ENCODE measurements at regions not wholly inside any gene's neighbourhood (a gene's known extent, or its start where the extent isn't known, plus 50 kb on each side); places are given as distances from the start of the nearest gene placed in this dataset.

GRCh38 chr10:88111294-88111693 is 247.9 kb downstream of the PTEN start (continued):
- TF ChIP-seq, protein P1, sequence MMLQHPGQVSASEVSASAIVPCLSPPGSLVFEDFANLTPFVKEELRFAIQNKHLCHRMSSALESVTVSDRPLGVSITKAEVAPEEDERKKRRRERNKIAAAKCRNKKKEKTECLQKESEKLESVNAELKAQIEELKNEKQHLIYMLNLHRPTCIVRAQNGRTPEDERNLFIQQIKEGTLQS (IDR thresholded peaks at IDR 0.05; ENCODE audit: borderline replicate concordance, extremely low read depth, low read depth, low read length) = no peak
- TF ChIP-seq, protein P2, sequence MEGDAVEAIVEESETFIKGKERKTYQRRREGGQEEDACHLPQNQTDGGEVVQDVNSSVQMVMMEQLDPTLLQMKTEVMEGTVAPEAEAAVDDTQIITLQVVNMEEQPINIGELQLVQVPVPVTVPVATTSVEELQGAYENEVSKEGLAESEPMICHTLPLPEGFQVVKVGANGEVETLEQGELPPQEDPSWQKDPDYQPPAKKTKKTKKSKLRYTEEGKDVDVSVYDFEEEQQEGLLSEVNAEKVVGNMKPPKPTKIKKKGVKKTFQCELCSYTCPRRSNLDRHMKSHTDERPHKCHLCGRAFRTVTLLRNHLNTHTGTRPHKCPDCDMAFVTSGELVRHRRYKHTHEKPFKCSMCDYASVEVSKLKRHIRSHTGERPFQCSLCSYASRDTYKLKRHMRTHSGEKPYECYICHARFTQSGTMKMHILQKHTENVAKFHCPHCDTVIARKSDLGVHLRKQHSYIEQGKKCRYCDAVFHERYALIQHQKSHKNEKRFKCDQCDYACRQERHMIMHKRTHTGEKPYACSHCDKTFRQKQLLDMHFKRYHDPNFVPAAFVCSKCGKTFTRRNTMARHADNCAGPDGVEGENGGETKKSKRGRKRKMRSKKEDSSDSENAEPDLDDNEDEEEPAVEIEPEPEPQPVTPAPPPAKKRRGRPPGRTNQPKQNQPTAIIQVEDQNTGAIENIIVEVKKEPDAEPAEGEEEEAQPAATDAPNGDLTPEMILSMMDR (IDR thresholded peaks at IDR 0.05 in 2 of 3, conservative IDR thresholded peaks at IDR 0.05 in 1 of 3; ENCODE audit: control insufficient read depth in 2 of 3, extremely low read depth in 1 of 3, insufficient read depth in 1 of 3, low read depth in 3 of 3, low read length in 3 of 3) = no peak

GRCh38 chr10:88113232-88113631 is 249.8 kb downstream of the PTEN start:
- no peaks in the 10 kb centered on the region for H4K20me1 ChIP-seq (ENCODE audit: control insufficient read depth, insufficient read depth)
- H3K9me3 ChIP-seq (replicated peaks; ENCODE audit: control insufficient read depth, insufficient read depth, low read length) = no peaks in the 10 kb centered on the region; the same call in 2 of the 3 replicates
- BruUV-seq (replicated peaks) = no TSS peak
- peak overlapping the region; percentile 86 for H3K27ac ChIP-seq (ENCODE audit: control insufficient read depth, insufficient read depth)
- SMC1A ChIA-PET (ENCODE audit: uncharacterized antibody, unreplicated experiment) = interaction anchor here (1.0 to 14.9 kb wide), 17 partner anchors 10 to 580 kb away, joined by 3 to 229 read pairs (median 6); partner anchors contain the start of genes KLLN and PTEN
- no peak overlapping the region for H3K4me3 ChIP-seq
- no peaks in the 10 kb centered on the region for H3K36me3 ChIP-seq (ENCODE audit: control insufficient read depth in 2 of 2, insufficient read depth in 2 of 2, low read length in 1 of 2)
- H3K79me2 ChIP-seq (ENCODE audit: control insufficient read depth, insufficient read depth, low read length) = no peaks in the 10 kb centered on the region; the same call in 1 of the 2 replicates
- WGBS (ENCODE audit: insufficient coverage, insufficient replicate concordance, low lambda C conversion rate, missing lambda C conversion rate) = 12% methylated on average over 1 of the region's 1 CpG
- H3K4me2 ChIP-seq (ENCODE audit: control insufficient read depth, insufficient read depth) = peak overlapping the region; percentile 76
- in situ Hi-C loops (cut with MboI) = loop anchor here (5.0 kb wide), 1 partner anchor 251 kb away; the partner anchor contains the start of genes KLLN and PTEN
- intact Hi-C loops (cut with micrococcal nuclease; ENCODE audit: unreplicated experiment) = loop anchor here (1.0 to 5.0 kb wide), 3 partner anchors 22 to 439 kb away; no protein-coding TSS in a partner anchor
- H3K9ac ChIP-seq (ENCODE audit: control insufficient read depth, insufficient read depth, low read length) = peak overlapping the region; percentile 53
- no peak for FAIRE-seq
- RAD21 ChIA-PET (ENCODE audit: unreplicated experiment) = interaction anchor here (0.7 to 6.3 kb wide), 17 partner anchors 10 to 275 kb away, joined by 3 to 62 read pairs (median 4); partner anchors contain the start of genes KLLN and PTEN
- 0 out of 2 replicates have a peak overlapping the region, but pooled peaks have one; percentile 5 for H2AFZ ChIP-seq (ENCODE audit: control insufficient read depth, low read depth, low read length)
- ATAC-seq = peak; percentile 44
- CTCF ChIA-PET = interaction anchor here (0.6 to 4.7 kb wide), 27 partner anchors 8 to 701 kb away, joined by 3 to 51 read pairs (median 4); partner anchors contain the start of genes KLLN and PTEN
- no peaks in the 10 kb centered on the region for H3K27me3 ChIP-seq (replicated peaks in 1 of 2; ENCODE audit: control insufficient read depth in 2 of 2, insufficient read depth in 2 of 2, low read length in 1 of 2)
- POLR2A ChIA-PET = interaction anchor here (0.9 to 1.7 kb wide), 4 partner anchors 139 to 276 kb away, joined by 3 to 6 read pairs (median 3); no protein-coding TSS in a partner anchor
- DNase-seq (ENCODE audit: low read depth, low spot score) = no peak
- peaks cover 87% of the 10 kb centered on the region for H3K4me1 ChIP-seq (ENCODE audit: control insufficient read depth, insufficient read depth, low read length)
- TF ChIP-seq TAF1 (IDR thresholded peaks at IDR 0.05; ENCODE audit: borderline replicate concordance, low read depth, low read length) (no peak), ZNF274 (IDR thresholded peaks at IDR 0.05; ENCODE audit: insufficient read depth, insufficient read length) (no peak), TCF7 (IDR thresholded peaks at IDR 0.05; ENCODE audit: borderline replicate concordance) (no peak), MTA2 (IDR thresholded peaks at IDR 0.05; ENCODE audit: low read depth) (no peak), NFYB (IDR thresholded peaks at IDR 0.05; ENCODE audit: insufficient read depth, low read depth, low read length) (no peak), MYC (IDR thresholded peaks at IDR 0.05; ENCODE audit: insufficient read depth, insufficient read length, insufficient replicate concordance, low read length, severe bottlenecking) (no peak), E2F4 (IDR thresholded peaks at IDR 0.05; ENCODE audit: low read depth, low read length) (no peak), NFIC (IDR thresholded peaks at IDR 0.05; ENCODE audit: low read depth, low read length) (peak; percentile 46; the same call in 1 of the 2 replicates), ZSCAN29 (IDR thresholded peaks at IDR 0.05) (no peak), EGR1 (IDR thresholded peaks at IDR 0.05; ENCODE audit: borderline replicate concordance in 1 of 2, low read depth in 2 of 2, low read length in 2 of 2) (no peak), DPF2 (IDR thresholded peaks at IDR 0.05) (no peak), ZNF384 (IDR thresholded peaks at IDR 0.05; ENCODE audit: borderline replicate concordance, low read depth, low read length) (no peak), TCF12 (IDR thresholded peaks at IDR 0.05; ENCODE audit: low read depth, low read length) (no peak), E2F8 (IDR thresholded peaks at IDR 0.05; ENCODE audit: low read depth, partially characterized antibody) (no peak)

Measured in GM12878 (cell line).